Endodermal cell (in vitro differentiated cells): ENCODE measurements at regions not wholly inside any gene's neighbourhood (a gene's known extent, or its start where the extent isn't known, plus 50 kb on each side); places are given as distances from the start of the nearest gene placed in this dataset.

ENCODE experiments used
- DNase-seq: peaks from one replicate; pipeline ENCODE4 v3.0.0-alpha.2; 2017
- H3K27ac ChIP-seq: 2 replicates; pipeline ENCODE4 v1.5.1; 2013; ENCODE audit warnings: mild to moderate bottlenecking, low read depth, low read length, moderate library complexity
- H3K27me3 ChIP-seq: 2 replicates; pipeline ENCODE4 v1.6.1; 2013; ENCODE audit warnings: mild to moderate bottlenecking, low read length, moderate library complexity; ENCODE audit not compliant: insufficient read depth, control insufficient read depth, poor library complexity, severe bottlenecking
- H3K36me3 ChIP-seq: 2 replicates; pipeline ENCODE4 v1.7.0; 2013; ENCODE audit warnings: mild to moderate bottlenecking, low read length, moderate library complexity; ENCODE audit not compliant: control insufficient read depth, insufficient read depth
- H3K4me1 ChIP-seq: one replicate; pipeline ENCODE4 v1.7.0; 2013; ENCODE audit warnings: low read length; ENCODE audit not compliant: control insufficient read depth, insufficient read depth
- H3K4me3 ChIP-seq: 2 replicates; pipeline ENCODE4 v1.5.1; 2013; ENCODE audit warnings: mild to moderate bottlenecking, low read length, moderate library complexity
- H3K9ac ChIP-seq: 2 replicates; pipeline ENCODE4 v1.6.1; 2013; ENCODE audit warnings: mild to moderate bottlenecking, low read length, moderate library complexity; ENCODE audit not compliant: poor library complexity, severe bottlenecking; ENCODE audit errors: extremely low read depth
- H3K9me3 ChIP-seq: 2 replicates; pipeline ENCODE4 v1.6.1; 2013; ENCODE audit warnings: mild to moderate bottlenecking, low read length, moderate library complexity; ENCODE audit not compliant: control insufficient read depth
- H3K27ac Mint-ChIP-seq: 2 replicates; pipeline ENCODE4 v1.8.0; 2020; ENCODE audit warnings: mixed read lengths
- H3K27me3 Mint-ChIP-seq: 2 replicates; pipeline ENCODE4 v1.8.0; 2021; ENCODE audit warnings: mild to moderate bottlenecking, mixed read lengths; ENCODE audit not compliant: insufficient read depth
- H3K36me3 Mint-ChIP-seq: 2 replicates; pipeline ENCODE4 v1.8.0; 2020; ENCODE audit warnings: low read depth, mixed read lengths
- H3K4me1 Mint-ChIP-seq: 2 replicates; pipeline ENCODE4 v1.8.0; 2020; ENCODE audit warnings: mixed read lengths
- H3K4me3 Mint-ChIP-seq: 2 replicates; pipeline ENCODE4 v1.8.0; 2020; ENCODE audit warnings: mild to moderate bottlenecking, moderate library complexity, mixed read lengths
- H3K9me3 Mint-ChIP-seq: 2 replicates; pipeline ENCODE4 v1.8.0; 2020; ENCODE audit warnings: mild to moderate bottlenecking, mixed read lengths
- CTCF ChIP-seq: fragments of 200-600 bp; sonication (generic); conservative IDR thresholded peaks from 2 replicates; pipeline ENCODE4 v1.5.0; 2021; ENCODE audit warnings: antibody characterized with exemption, mild to moderate bottlenecking
- WGBS, 2 experiments: methylation state at CpG; one replicate each; pipeline versions ENCODE4 v1.1.5 to v1.1.7; 2013; ENCODE audit warnings: missing lambda C conversion rate in 2 of 2, mixed read lengths in 1 of 2; ENCODE audit not compliant: insufficient coverage in 1 of 2, insufficient read length in 1 of 2; 5-methylcytosine and 5-hydroxymethylcytosine counted together

GRCh38 chr20:52595518-52595917 is 376.6 kb upstream of the TSHZ2 start:
- no peak overlapping the region for H3K27ac ChIP-seq
- H3K4me3 ChIP-seq: no peak overlapping the region
- H3K27me3 ChIP-seq: peaks cover 95% of the 10 kb centered on the region
- DNase-seq: no peak
- H3K36me3 ChIP-seq: no peaks in the 10 kb centered on the region
- no peak overlapping the region for H3K4me3 Mint-ChIP-seq
- no peak overlapping the region for H3K27ac Mint-ChIP-seq
- no peak overlapping the region for H3K9ac ChIP-seq
- peaks cover 4% of the 10 kb centered on the region for H3K4me1 Mint-ChIP-seq
- no peak for TF ChIP-seq CTCF
- WGBS, 2 experiments: 83% methylated on average over 1 of the region's 1 CpG; no CpG with 5 or more reads in 1 of the 2 experiments
- H3K9me3 Mint-ChIP-seq: no peaks in the 10 kb centered on the region
- H3K27me3 Mint-ChIP-seq: peaks cover 62% of the 10 kb centered on the region
- H3K9me3 ChIP-seq: no peaks in the 10 kb centered on the region
- H3K4me1 ChIP-seq: no peaks in the 10 kb centered on the region
- no peaks in the 10 kb centered on the region for H3K36me3 Mint-ChIP-seq

GRCh38 chr20:52593654-52594053 is 378.5 kb upstream of the TSHZ2 start:
- TF ChIP-seq CTCF: no peak
- Histone ChIP-seq H3K27me3 (peaks cover 95% of the 10 kb centered on the region), H3K9me3 (no peaks in the 10 kb centered on the region), H3K36me3 (no peaks in the 10 kb centered on the region), H3K4me3 (no peak overlapping the region), H3K9ac (no peak overlapping the region), H3K4me1 (no peaks in the 10 kb centered on the region), H3K27ac (no peak overlapping the region)
- no peaks in the 10 kb centered on the region for H3K36me3 Mint-ChIP-seq
- H3K27me3 Mint-ChIP-seq: peaks cover 77% of the 10 kb centered on the region
- H3K9me3 Mint-ChIP-seq: no peaks in the 10 kb centered on the region
- peaks cover 4% of the 10 kb centered on the region for H3K4me1 Mint-ChIP-seq
- WGBS, 2 experiments: 71 to 76% methylated on average over 5 of the region's 5 CpGs
- H3K4me3 Mint-ChIP-seq: no peak overlapping the region
- no peak for DNase-seq
- H3K27ac Mint-ChIP-seq: no peak overlapping the region

- H3K9ac ChIP-seq: no peak overlapping the region
- no peaks in the 10 kb centered on the region for H3K4me1 ChIP-seq
- no peak overlapping the region for H3K27ac ChIP-seq
- H3K4me3 Mint-ChIP-seq: no peak overlapping the region
- H3K27me3 ChIP-seq: peaks cover 97% of the 10 kb centered on the region
- no peaks in the 10 kb centered on the region for H3K36me3 ChIP-seq
- peaks cover 4% of the 10 kb centered on the region for H3K4me1 Mint-ChIP-seq
- WGBS, 2 experiments: 93 to 94% methylated on average over 2 to 3 of the region's 3 CpGs
- H3K4me3 ChIP-seq: no peak overlapping the region
- no peaks in the 10 kb centered on the region for H3K9me3 ChIP-seq
- H3K27me3 Mint-ChIP-seq: peaks cover 72% of the 10 kb centered on the region
- no peak for TF ChIP-seq CTCF
- H3K27ac Mint-ChIP-seq: no peak overlapping the region
- no peaks in the 10 kb centered on the region for H3K36me3 Mint-ChIP-seq
- DNase-seq: no peak
- H3K9me3 Mint-ChIP-seq: no peaks in the 10 kb centered on the region
These were observed 379.6 kb upstream of the TSHZ2 start for GRCh38 chr20:52592567-52592966.
